Stimulated activated CD8-positive, alpha-beta memory T cell treated with anti-CD3 and anti-CD28 coated beads, Interleukin-2, amount 100 ng/mL, for 1 hour (primary cell): ENCODE measurements at regions not wholly inside any gene's neighbourhood (a gene's known extent, or its start where the extent isn't known, plus 50 kb on each side); places are given as distances from the start of the nearest gene placed in this dataset.

Source experiments
- DNase-seq, 2 donors: peaks; one replicate each; pipeline ENCODE4 v3.0.0-alpha.2; 2020; ENCODE audit warnings: low read depth in 2 of 2

DNA sequence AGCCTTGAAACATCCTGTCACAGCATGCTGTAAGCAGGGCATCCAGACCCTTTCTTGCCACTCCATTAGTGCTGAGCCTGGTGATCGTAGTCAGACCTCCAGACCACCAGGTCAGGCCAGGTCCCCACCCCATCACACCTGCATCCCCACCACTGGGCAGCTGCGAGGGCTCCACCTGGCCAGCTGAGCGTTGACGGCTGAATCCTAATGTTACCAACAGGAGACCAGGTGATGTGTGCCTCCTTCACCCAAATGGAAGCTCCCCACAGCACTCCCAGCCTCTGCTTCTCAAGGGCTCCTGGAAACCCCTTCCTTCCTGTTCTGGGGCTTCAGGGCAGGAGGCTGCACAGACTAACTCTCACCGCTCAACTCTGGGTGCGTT, 189.4 kb downstream of the C16orf95 start:
- no peak for DNase-seq

DNA sequence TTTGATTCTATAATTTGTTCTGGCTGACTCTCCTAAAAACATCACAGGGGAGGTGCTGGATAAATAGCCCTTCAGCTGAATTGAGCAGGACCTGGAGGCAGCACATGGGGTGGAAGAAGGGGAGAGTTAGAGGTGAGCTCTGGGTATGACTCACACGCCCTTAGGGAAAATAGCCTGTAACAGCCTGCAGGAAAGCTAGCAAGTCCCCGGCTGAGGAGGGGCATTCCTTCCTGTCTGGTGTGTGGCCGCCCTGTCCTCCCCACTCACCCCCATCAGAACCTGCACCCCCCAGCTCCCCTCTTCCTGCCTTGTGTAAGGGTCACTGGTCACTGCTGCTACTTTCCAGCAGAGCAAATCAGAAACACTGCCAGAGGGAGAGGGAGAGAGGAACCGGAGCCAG, 187.4 kb downstream of the C16orf95 start:
- no peak for DNase-seq

DNA sequence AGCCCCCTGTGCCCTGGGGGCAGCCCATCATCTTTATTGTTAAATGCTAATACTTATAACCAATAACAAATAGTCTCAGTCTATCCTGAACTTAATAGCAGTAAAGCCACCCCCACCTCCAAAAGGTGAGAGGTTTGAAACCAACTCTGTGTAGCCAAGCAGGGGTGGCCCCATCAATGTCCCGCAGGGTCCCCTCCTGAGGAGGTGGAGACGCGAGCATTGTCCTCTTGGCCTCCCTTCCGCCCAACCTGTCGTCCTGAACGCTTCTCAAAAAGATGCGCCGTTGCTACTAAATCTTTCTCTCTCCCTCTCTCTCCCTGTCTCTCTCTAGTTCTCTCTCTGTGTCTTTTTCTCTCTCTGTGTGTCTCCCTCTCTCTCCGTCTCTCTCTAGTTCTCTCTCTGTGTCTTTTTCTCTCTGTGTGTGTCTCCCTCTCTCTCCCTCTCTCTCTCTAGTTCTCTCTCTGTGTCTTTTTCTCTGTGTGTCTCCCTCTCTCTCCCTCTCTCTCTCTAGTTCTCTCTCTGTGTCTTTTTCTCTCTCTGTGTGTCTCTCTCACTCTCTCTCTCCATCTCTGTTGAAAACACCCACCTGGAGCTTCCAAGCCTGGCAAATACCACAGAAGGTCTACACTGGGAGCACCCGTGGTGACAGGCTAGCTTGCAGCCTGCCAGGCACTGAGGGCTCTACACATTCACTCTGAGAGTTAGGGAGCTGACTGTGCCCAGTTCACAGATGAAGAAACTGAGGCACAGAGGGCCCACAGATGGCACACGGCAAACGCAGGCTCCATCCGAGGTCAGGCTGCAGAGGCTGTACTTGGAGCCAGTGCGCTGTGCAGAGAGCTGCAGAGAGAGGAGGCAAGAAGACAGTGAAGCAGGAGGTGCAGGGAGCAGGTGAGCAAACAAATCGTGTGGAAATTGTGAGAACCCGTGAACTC, 185.9 kb downstream of the C16orf95 start:
- DNase-seq: no peak

DNA sequence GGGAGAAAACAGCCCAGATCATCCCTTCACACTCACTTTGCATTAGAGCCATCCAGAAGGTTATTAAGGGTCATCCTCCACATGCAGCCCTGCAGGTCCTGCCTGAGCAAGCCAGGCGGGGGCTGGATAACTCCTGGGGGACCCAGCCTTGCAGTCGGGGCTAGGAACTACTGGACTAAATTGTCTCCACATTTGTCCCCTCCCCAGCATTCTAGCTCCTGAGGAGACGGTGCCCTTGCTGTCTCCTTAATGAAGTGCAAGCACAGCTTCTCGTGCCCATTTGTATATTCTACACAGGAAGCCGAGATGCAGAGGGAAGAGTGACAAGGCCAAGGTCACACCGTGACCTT, 185.2 kb downstream of the C16orf95 start:
- DNase-seq: no peak

DNA sequence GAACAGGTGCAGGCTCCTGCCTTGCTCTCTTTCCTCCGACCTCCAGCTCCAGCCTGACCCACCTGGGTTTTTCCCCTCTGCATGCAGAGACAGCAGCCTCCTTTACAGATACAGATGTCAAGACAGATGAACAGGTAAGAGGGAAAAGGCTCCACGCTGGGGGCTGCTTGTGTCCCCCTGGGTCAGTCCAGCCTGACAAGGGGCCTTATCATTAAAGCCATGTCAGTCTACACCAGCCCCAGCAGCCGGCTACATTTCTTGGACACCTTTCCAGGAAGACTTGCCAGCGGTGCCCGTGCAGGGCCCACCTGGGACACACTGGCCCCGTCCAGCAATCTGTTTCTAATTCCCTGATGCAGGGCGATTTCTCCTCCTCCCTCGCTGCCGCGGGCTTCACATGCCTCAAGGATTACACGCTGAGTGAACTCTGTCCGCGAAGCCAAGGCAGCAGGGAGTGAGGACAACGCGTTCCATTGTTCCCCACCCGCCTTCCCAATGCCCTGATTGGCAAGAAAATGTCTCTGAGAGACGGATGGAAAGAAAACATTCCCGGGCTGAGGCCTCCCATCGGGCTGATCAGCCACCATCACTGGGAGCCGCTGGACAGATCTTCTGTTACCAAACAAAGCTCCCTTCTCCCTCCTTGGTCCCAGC, 184.7 kb downstream of the C16orf95 start:
- DNase-seq: no peak

DNA sequence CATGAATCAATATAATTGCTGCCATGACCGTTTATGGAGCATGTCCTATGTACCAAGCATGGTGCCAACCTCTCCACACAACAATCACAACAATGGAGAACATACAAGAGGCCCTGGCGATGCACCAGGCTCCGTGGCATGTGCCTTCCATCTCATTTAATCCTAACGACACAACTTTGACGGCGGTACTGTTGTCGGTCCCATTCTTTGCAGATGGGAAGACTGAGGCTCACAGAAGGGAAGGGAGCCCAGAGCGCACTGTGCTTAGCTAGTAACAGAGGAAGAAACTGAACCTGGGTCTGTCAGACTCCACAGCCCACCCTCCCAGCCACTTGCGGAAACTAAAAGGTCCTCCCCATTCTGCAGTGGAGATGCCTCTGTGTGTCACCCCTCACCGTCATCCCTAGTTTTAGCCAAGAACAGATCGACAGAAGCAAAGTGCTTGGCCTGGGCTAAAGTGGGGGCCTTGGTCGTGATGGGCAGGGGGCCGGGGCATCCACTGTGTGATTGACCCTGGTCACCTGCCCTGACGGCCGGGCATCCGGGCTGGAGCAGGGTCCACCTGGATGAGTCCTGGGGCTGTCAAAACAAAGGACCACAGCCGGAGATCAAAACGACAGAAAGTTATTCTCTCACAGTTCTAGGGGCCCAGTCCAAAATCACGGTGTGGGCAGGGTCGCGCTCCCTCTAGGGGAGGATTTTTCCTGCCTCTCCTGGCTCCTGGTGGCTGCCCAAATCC, 183.9 kb downstream of the C16orf95 start:
- no peak for DNase-seq

DNA sequence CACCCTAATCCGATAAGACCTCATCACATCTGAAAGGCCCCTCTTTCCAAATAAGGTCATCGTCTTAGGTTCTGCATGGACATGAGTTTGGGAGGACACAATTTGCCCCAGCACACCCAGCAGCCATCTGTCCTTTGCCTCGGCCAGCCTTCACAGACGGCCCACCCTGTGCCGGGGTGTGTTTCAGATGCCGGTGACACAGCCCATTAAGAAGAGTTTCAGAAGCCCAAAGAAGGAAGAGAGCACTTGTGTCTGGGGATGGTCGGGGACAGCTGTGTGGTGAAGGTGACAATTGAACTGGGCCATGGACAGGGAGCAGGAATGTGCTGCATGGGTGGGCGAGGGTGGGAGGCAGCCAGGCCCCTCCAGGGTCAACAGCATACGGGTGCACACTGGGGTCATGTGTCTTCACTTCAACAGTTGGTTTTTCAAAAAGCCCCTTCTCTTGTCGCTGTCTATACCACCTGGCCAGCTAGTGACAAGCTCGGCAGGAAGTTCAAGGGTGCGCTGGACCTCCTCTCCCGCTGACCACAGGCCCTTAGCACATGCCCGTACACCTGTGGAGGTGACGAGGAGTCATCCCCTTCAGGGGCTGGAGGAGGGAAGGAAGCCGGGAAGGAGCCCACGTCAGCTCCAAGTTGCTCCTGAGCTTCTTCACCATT, 183.1 kb downstream of the C16orf95 start:
- DNase-seq: no peak

DNA sequence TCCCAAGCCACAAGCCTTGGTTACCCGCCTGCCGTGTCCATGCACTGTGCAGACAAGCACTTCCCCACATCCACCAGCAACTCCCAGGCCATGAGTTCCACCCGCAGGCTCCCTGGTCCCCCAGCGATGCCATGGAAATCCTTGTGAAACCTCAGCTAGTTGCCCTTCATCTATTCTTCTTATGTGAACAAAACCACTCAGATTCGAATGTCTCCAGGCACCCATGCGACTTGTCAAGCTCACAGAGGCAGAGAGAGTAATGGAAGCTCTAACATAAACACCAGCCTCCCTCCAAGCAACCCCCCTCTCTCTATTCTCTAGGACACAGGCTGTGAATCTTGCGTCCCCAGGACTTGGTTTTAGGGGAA, 182.6 kb downstream of the C16orf95 start:
- DNase-seq: no peak

DNA sequence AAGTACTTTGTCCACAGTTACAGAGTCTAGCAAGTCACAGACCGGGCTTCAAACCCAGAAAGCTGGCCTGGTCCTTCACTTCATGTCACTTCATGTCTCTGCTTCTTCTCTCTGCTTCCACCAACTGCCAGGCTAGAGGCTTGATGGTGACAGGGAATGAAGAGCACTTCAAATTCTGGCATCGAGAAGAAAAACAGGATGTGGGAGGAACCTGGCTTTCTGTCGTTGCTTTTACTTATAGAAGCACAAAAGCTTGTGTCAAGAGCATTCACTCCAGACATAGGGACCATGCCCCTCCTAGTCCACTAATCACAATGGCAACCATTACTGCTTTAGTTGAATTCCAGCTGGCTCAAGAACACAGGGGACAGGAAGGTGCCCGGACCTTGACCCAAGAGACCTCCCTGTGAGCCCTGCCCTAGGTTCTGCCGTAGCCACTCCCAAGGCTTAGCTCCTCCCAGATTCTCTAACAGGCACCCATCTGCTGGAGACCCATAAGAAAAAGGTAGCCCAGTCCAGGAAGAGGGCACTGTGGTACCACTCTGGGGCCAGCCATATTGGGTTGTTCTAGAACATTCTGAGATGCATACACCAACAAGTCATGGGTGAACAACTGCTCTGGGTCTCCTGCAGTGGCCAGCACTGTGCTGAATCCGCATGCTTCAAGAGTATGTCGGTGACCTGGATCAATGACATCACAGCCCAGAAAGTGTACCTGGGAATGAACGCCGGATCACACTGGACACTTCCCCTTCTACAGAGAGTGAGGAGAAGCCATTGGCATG, 181.8 kb downstream of the C16orf95 start:
- no peak for DNase-seq

DNA sequence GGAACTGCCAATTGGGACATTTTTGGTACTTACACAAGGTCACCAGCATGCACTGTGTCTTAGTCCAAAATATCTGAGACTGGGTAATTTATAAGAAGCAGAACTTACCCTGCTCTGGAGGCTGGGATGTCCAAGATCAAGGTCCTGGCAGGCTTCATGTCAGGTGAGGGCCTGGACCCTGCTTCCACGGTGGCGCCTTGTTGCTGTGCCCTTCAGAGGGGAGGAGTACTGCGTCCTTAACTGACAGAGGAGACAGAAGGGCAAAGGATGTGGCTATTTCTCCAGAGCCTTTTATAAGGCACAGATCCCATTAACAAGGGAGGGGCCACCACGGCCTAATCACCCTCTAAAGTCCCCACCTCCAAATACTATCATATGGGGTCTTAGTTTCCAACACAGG, 178.9 kb downstream of the C16orf95 start:
- DNase-seq: no peak

DNA sequence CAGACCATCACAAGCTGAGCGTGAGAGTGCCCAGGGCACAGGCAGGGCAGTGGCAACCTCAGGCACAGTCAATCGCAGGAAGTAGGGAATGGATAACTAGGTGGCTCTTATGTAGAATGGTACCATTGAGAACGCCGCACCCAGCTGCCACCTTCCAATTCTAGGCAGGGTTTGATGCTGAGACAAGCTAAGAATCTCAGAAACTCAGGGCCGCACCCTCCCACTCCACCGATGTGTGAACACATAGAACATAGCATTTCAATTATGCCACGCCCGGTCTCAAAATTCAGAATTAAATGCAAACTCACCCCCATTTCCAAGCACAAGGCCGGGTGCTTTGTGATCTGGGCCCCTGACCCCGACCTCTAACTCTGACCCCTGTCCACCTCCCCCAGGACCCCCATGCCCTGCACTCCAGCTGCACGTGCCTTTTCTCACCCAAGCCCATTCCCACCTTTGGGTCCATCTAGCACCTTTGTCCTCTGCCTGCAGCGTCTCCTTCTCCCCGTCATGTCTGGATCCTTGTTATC, 178.4 kb downstream of the C16orf95 start:
- DNase-seq: no peak

DNA sequence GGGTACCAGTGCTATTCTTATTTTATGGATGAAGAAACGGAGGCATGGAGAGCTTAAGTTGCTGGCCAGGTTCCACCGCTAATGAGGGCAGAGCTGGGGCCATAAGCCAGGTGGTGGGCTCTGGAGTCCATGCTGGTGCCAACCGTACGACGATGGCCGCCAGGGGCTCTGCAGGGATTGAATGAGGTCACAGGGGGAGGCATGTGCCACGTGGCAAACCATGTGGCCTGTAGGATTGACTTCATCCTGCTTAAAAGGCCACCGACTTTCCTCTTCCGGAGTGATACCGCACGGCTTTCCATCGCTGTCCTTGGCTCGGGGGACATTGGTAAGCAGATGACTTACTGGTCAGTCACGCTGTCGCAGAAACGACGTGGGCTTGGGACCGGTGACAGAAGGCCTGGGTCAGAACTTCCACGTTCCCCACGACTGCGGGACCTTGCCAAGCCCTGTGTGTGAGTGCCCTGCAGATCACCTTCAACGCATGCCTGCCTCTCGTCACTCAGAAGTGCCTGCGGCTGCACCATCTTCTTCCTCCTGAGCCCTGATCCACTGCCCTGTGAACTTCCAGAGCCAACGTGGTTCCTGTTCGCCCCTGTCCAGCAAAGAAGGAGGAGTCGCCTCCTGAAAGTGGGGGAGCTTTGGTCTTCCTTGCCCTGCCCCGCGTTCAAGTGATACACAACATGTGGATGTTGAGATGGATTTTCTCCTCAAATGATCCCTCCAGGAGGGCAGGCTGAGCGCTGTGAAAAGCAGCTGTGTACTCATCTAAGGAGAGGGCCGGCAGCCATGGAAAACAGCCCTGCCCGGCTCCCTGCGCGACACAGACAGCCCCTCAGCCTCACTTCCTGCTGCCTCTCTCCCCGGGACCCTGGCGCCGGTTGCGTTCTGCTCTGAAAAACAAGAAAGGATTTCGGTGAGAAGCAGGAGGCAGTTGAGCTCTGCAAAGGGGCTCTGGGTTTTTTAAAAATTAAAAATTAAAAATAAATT, 176.7 kb downstream of the C16orf95 start:
- no peak for DNase-seq

DNA sequence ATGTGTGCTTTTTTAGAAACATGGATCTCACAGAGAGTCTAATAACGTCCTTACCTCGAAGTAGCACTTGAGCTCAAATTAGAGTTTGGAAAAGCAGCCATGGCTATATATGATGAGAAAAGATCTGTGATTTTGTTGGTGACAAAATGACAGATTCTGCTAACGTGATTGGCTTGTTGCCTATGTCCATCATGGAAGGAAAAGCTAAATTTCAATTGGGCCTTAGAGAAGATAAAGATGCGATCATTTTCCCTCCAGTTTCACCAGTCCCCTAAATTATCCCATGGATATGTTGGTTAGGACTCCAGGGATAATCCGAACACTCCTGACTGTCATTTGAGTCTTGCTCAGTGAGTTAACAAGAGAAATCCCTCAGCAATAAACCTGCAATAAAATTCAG, 175.8 kb downstream of the C16orf95 start:
- DNase-seq: no peak

DNA sequence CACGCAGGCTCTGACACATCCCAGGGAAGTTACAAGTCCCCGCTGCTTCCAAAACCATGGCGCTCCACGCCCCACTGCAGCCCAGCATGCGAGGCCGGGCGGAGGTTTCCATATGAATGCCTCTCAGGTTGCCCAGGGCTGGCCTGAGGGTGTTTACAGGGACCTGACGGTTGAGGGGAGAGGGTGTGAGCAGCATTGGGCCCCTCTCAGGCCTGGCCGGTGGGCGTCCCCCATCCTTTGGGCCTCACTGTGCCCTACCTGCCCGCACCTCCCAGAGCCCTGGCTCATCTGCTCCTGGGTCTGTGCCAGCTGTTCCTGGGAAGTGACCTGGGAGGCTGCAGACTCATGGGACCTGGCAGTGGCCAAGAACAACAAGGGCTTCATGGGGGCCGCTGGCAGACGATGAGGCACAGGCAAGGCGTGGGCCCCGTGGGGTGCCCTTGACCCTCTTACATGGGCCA, 173.5 kb downstream of the C16orf95 start:
- no peak for DNase-seq

DNA sequence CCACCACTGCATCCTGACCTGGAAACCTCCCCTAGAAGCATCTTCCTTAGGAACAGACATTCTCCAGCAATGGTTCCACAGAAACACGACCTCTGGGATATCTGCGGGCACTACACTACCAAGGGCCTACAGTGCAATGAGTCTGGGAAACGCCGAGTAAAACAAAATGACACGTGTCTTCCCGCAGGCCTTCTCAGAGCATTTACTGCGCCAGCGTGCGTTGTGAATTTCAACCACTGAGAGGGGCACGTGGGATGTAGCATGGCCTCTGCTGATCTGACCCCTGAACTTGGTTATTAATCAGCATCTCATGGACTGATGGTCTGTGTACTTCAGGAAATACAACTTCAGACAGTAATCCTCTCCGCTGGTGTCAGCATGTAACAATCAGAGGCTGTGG, 173.0 kb downstream of the C16orf95 start:
- no peak for DNase-seq

DNA sequence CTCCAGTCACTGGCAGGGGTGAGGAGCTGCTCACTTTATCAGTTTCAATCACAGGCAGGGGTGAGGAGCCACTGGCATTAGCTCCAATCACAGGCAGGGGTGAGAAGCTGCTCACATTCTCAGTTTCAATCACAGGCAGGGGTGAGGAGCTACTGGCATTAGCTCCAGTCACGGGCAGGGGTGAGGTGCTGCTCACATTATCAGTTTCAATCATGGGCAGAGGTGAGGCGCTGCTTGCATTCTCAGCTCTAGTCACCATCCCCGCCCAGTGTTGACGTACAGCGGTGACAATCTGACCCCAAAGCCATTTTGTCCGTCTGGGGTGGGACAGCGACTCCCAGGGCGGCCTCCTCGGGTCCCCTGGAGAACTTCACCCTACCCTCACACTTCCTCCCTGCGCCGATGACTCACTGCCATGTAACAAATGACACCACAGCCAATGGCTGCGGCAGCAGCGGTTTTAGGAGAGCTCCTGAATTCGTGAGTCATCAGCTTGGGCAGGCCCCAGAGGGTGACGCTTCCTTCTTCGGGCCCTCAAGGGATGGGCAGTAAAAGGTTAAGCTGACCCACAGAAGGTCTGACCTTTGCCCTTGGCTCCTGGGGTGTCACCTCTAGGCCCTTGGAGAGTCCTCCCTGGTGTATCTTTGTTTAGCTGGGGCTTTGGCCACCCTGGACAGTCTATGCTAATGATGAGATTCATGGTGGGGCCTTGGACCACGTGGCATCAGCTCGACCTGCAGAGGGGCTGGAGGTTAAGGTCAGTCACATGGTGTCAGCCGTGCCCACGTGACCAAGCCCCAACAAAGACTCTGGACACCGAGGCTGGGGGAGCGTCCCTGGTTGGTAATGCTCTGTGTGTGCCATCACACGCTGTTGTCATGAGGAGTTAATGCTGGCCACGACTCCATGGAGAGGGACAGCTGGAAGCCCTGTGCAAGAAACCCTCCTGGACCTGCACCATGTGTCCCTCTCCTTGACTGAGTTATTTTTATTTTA, 171.7 kb downstream of the C16orf95 start:
- DNase-seq: no peak

DNA sequence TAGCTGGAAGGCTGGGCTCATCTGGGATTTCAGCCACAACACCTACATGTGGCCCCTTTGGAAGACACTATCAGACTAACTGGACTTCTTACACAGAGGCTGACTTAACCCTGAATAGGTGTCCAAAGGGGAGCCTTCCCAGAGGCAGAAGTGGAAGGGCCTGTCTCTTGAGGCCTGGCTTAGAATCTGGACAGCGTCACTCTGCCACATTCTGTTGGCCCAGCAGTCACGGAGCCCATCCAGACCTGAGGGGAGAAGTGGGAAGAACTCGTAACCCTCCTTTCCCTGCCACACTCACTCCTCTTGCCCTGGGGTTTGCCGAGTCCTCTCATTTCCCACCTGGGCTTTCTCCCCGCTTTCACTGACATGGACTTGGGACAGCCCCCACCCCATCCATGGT, 170.5 kb downstream of the C16orf95 start:
- no peak for DNase-seq

DNA sequence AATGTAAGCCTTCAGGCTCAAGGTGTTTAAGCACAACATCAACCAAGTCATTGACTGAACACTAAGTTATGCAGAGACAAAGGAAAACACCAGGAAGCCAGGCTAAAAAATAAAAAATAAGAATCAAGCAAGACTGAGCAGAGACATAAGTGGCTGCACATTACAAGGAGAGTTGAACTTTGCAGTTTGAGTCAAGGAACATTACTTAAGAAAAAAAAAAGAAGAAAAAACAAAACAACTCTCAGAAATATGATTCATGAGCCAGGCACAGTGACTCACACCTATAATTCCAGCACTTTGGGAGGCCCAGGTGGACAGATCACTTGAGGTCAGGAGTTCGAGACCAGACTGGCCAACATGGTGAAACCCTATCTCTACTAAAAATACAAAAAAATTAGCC, 168.1 kb downstream of the C16orf95 start:
- no peak for DNase-seq

DNA sequence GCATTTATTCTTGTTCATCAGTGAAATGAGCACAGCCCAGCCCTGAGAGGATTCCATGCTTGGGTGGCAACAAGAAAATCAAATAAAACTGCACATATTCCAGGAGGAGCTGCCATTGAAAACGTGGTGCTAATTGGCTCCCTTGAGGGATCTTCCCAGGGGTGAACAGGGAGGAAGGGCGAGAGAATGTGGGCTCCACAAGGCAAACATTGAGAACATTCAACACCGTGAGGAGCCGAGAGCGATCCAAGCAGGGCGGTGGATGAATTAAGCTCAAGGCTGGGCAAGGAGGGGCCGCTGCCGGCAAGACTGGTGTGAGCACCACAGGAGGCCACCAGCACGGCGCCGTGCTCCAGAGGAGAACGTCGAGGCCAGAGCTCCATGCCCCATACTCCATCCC, 166.9 kb downstream of the C16orf95 start:
- no peak for DNase-seq
